Heart left ventricle (tissue), 13 donors: ENCODE measurements at regions not wholly inside any gene's neighbourhood (a gene's known extent, or its start where the extent isn't known, plus 50 kb on each side); places are given as distances from the start of the nearest gene placed in this dataset.

Experiments
- POLR2A ChIP-seq, 2 donors: fragments of 450-650 bp; IDR thresholded peaks; one replicate each; pipeline ENCODE4 v1.6.1; 2017; ENCODE audit warnings: antibody characterized with exemption in 2 of 2, mild to moderate bottlenecking in 2 of 2, moderate library complexity in 2 of 2
- TF ChIP-seq, protein P1 (sequence below), 12 donors: fragments of 200-600 bp; sonication (generic) in 4 of 12; IDR thresholded peaks; one replicate each; pipeline versions ENCODE4 v1.5.0 to v1.8.0; 2018 to 2022; ENCODE audit warnings: antibody characterized with exemption in 12 of 12, mild to moderate bottlenecking in 5 of 12
- donor health status: ischemic (EF 13 %, LVEDD 7.1; RV severe dilation, severe dysfunction).
- donor health status: DM: no; HTN: yes; CAD: no.
- donor health status: DM: no; HTN: no; CAD: no.
- donor health status: ischemic (EF 25% LVEDD 6.9; RV normal size, moderate dysfunction).
- donor health status: ischemic (EF 25% LVEDD 5.7; RV mildly dilated, moderate dysfunction).
- donor health status: ischemic (EF 35%, LVEDD 5.7; RV mildly dilated, moderate dysfunction).
- donor health status: nonischemic (EF 11% LVEDD 7.7; RV severe dilation, severe dysfunction).
- donor health status: DM: yes; HTN: yes; CAD: no.
- donor health status: PGD.
- donor health status: ischemic (EF 29% LVEDD 5.4; RV normal size, mild dysfunction).
- donor health status: nonischemic (EF 23%, LVEDD 6.1; RV moderate dilation, normal function).

DNA sequence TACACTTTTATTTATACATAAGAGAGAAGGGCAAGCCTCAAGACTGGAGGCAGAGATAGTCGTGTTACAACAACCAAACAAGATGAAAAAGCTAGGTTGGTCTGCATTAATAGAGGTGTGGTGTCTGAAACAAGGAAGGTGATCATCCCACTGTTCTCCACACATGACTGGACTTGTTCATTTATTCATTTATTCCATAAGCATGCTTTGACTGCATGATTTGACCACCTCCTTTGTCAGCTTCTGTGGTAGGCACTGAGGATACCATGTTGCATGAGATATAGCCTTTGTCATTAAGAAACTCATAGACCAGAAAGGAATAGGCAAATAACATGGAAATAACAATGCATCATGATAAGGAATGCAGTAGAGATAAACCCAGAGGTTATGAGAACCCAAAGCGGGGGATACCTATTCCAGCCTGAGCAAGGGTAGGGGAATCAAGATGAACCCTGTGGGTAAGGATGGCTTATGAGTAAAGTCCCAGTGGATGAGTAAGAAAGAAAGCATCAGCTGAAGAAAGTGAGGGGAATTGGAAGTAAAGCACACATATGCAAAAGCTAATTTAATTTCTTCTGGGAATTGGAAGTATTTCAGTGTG is 173.7 kb upstream of the FGGY start:
- TF ChIP-seq, protein P1, sequence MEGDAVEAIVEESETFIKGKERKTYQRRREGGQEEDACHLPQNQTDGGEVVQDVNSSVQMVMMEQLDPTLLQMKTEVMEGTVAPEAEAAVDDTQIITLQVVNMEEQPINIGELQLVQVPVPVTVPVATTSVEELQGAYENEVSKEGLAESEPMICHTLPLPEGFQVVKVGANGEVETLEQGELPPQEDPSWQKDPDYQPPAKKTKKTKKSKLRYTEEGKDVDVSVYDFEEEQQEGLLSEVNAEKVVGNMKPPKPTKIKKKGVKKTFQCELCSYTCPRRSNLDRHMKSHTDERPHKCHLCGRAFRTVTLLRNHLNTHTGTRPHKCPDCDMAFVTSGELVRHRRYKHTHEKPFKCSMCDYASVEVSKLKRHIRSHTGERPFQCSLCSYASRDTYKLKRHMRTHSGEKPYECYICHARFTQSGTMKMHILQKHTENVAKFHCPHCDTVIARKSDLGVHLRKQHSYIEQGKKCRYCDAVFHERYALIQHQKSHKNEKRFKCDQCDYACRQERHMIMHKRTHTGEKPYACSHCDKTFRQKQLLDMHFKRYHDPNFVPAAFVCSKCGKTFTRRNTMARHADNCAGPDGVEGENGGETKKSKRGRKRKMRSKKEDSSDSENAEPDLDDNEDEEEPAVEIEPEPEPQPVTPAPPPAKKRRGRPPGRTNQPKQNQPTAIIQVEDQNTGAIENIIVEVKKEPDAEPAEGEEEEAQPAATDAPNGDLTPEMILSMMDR (IDR thresholded peaks at IDR 0.05) = no peak
- TF ChIP-seq POLR2A (IDR thresholded peaks at IDR 0.05) = no peak
